ENCODE measurements at regions not wholly inside any gene's neighbourhood (a gene's known extent, or its start where the extent isn't known, plus 50 kb on each side); places are given as distances from the start of the nearest gene placed in this dataset.
"Not testable (repeated sequence)": the region's sequence is repeated elsewhere in the genome, so short reads cannot be mapped to it uniquely, and the experiment has no call there.

DNA sequence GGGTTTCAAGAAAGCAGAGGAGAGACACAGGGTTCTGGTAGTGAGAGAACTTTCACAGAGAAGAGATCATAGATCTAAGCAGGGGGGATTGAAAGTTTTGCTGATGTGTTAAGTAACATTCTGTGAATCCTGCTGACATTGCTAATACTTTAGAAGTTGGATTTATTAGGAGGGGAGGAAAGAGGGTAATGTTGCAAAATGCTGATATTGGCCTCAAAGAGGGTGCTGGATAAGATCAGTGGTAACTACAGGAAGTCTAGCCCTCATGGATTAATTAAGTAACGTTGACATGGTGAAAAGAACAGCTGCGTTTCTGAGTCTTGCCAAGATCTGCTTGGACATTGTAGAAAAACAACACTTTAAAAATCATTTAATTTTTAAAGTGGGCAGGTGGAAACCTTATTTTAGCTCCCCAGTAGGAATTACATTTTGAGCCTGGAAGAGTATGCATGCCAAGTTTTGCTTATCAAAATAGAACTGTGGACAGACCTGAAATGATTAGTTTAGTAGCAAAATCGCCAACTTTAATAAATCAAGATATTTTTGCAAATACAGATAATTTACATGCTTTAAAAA, 606.0 kb upstream of the HTR1E start:
- TF ChIP-seq, protein P1, sequence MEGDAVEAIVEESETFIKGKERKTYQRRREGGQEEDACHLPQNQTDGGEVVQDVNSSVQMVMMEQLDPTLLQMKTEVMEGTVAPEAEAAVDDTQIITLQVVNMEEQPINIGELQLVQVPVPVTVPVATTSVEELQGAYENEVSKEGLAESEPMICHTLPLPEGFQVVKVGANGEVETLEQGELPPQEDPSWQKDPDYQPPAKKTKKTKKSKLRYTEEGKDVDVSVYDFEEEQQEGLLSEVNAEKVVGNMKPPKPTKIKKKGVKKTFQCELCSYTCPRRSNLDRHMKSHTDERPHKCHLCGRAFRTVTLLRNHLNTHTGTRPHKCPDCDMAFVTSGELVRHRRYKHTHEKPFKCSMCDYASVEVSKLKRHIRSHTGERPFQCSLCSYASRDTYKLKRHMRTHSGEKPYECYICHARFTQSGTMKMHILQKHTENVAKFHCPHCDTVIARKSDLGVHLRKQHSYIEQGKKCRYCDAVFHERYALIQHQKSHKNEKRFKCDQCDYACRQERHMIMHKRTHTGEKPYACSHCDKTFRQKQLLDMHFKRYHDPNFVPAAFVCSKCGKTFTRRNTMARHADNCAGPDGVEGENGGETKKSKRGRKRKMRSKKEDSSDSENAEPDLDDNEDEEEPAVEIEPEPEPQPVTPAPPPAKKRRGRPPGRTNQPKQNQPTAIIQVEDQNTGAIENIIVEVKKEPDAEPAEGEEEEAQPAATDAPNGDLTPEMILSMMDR (conservative IDR thresholded peaks at IDR 0.05): no peak
- no peak for DNase-seq
- H3K27me3 Mint-ChIP-seq (ENCODE audit: insufficient read depth): no peaks in the 10 kb centered on the region
- H3K36me3 Mint-ChIP-seq (ENCODE audit: low read depth): no peaks in the 10 kb centered on the region
- H3K36me3 ChIP-seq (ENCODE audit: control insufficient read depth, insufficient read depth, low read length): no peaks in the 10 kb centered on the region
- 72 to 83% methylated on average over 1 to 3 of the region's 3 CpGs for WGBS, 2 experiments (ENCODE audit: insufficient coverage in 1 of 2, insufficient read length in 1 of 2)
- no peak overlapping the region for H3K27ac ChIP-seq (ENCODE audit: low read depth, low read length)
- peaks cover 5% of the 10 kb centered on the region for H3K4me1 ChIP-seq (ENCODE audit: control insufficient read depth, insufficient read depth, low read length)
- no peak overlapping the region for H3K4me3 ChIP-seq (ENCODE audit: low read length)
- no peak overlapping the region for H3K4me3 Mint-ChIP-seq
- H3K27ac Mint-ChIP-seq: no peak overlapping the region
- no peaks in the 10 kb centered on the region for H3K9me3 Mint-ChIP-seq
- no peaks in the 10 kb centered on the region for H3K9me3 ChIP-seq (ENCODE audit: control insufficient read depth, low read length)
- peaks cover 15% of the 10 kb centered on the region for H3K4me1 Mint-ChIP-seq
- H3K9ac ChIP-seq (ENCODE audit: extremely low read depth, low read length, poor library complexity, severe bottlenecking): no peak overlapping the region
- H3K27me3 ChIP-seq (ENCODE audit: control insufficient read depth, insufficient read depth, low read length, poor library complexity, severe bottlenecking): no peaks in the 10 kb centered on the region

DNA sequence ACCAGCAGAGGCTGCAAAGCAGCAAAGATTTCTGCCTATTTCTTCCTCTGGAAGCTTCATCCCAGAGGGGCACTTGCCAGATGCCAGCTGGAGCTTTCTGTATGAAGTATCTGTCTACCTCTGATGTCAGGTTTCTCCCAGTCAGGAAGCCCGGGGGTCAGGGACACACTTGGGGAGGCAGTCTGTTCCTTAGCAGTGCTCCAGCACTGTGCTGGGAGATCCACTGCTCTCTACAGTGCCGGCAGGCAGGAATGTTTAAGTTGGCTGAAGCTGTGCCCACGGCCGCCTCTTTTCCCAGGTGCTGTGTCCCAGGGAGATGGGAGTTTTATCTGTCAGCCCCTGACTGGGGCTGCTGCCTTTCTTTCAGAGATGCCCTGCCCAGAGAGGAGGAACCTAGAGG, 631.1 kb upstream of the HTR1E start:
- no peak overlapping the region for H3K27ac Mint-ChIP-seq
- Histone ChIP-seq H3K36me3 (ENCODE audit: control insufficient read depth, insufficient read depth, low read length) (no peaks in the 10 kb centered on the region), H3K27me3 (ENCODE audit: control insufficient read depth, insufficient read depth, low read length, poor library complexity, severe bottlenecking) (no peaks in the 10 kb centered on the region), H3K9ac (ENCODE audit: extremely low read depth, low read length, poor library complexity, severe bottlenecking) (no peak overlapping the region), H3K4me3 (ENCODE audit: low read length) (no peak overlapping the region), H3K27ac (ENCODE audit: low read depth, low read length) (no peak overlapping the region), H3K4me1 (ENCODE audit: control insufficient read depth, insufficient read depth, low read length) (no peaks in the 10 kb centered on the region), H3K9me3 (ENCODE audit: control insufficient read depth, low read length) (peaks cover 8% of the 10 kb centered on the region)
- 89 to 95% methylated on average over 4 of the region's 4 CpGs for WGBS, 2 experiments (ENCODE audit: insufficient coverage in 1 of 2, insufficient read length in 1 of 2)
- TF ChIP-seq, protein P1 (conservative IDR thresholded peaks at IDR 0.05): peak; percentile 41
- H3K9me3 Mint-ChIP-seq: peaks cover 13% of the 10 kb centered on the region
- no peaks in the 10 kb centered on the region for H3K4me1 Mint-ChIP-seq
- H3K36me3 Mint-ChIP-seq (ENCODE audit: low read depth): no peaks in the 10 kb centered on the region
- H3K4me3 Mint-ChIP-seq: no peak overlapping the region
- H3K27me3 Mint-ChIP-seq (ENCODE audit: insufficient read depth): no peaks in the 10 kb centered on the region
- DNase-seq: peak; percentile 45

DNA sequence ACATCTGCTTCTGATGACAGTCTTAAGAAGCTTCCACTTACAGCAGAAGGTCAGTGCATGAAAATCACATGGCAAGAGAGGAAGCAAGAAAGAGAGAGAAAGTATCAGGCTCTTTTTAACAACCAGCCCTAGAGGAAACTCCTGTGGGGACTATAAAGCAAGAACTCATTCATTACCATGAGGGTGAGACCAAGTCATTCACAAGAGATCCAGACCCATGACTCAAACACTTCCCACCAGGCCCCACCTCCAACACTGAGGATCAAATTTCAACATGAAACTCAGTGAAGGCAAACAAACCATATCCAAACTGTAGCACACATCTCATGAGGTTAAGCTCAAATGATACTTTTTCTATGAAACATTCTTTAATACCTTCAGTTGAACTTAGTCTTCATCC, 643.2 kb upstream of the SYNCRIP start:
- Mint-ChIP-seq H3K36me3 (ENCODE audit: low read depth) (peaks cover 2% of the 10 kb centered on the region), H3K27ac (no peak overlapping the region), H3K4me1 (no peaks in the 10 kb centered on the region), H3K4me3 (no peak overlapping the region), H3K9me3 (peaks cover 44% of the 10 kb centered on the region), H3K27me3 (ENCODE audit: insufficient read depth) (peaks cover 1% of the 10 kb centered on the region)
- TF ChIP-seq, protein P1 (conservative IDR thresholded peaks at IDR 0.05): no peak
- H3K9ac ChIP-seq (ENCODE audit: extremely low read depth, low read length, poor library complexity, severe bottlenecking): no peak overlapping the region
- DNase-seq: no peak
- H3K9me3 ChIP-seq (ENCODE audit: control insufficient read depth, low read length): peaks cover 12% of the 10 kb centered on the region
- no peaks in the 10 kb centered on the region for H3K4me1 ChIP-seq (ENCODE audit: control insufficient read depth, insufficient read depth, low read length)
- no peak overlapping the region for H3K27ac ChIP-seq (ENCODE audit: low read depth, low read length)
- H3K4me3 ChIP-seq (ENCODE audit: low read length): no peak overlapping the region
- H3K36me3 ChIP-seq (ENCODE audit: control insufficient read depth, insufficient read depth, low read length): no peaks in the 10 kb centered on the region
- no peaks in the 10 kb centered on the region for H3K27me3 ChIP-seq (ENCODE audit: control insufficient read depth, insufficient read depth, low read length, poor library complexity, severe bottlenecking)

DNA sequence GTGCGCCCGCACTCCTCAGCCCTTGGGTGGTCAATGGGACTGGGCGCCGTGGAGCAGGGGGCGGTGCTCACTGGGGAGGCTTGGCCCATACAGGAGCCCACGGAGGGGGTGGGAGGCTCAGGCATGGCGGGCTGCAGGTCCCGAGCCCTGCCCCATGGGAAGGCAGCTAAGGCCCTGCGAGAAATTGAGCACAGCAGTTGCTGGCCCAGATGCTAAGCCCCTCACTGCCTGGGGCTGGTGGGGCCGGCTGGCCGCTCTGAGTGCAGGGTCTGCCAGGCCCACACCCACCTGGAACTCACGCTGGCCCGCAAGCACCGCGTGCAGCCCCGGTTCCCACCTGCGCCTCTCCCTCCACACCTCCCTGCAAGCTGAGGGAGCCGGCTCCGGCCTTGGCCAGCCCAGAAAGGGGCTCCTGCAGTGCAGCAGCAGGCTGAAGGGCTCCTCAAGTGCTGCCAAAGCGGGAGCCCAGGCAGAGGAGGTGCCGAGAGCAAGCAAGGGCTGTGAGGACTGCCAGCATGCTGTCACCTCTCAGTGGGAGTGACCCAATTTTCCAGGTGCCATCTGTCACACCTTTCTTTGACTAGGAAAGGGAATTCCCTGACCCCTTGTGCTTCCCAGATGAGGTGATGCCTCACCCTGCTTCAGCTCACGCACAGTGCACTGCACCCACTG, 642.3 kb upstream of the SYNCRIP start:
- H3K27me3 Mint-ChIP-seq (ENCODE audit: insufficient read depth); H3K36me3 Mint-ChIP-seq (ENCODE audit: low read depth); H3K4me1 ChIP-seq (ENCODE audit: control insufficient read depth, insufficient read depth, low read length); DNase-seq; H3K27ac ChIP-seq (ENCODE audit: low read depth, low read length); H3K4me3 Mint-ChIP-seq; H3K4me3 ChIP-seq (ENCODE audit: low read length); H3K4me1 Mint-ChIP-seq; H3K9ac ChIP-seq (ENCODE audit: extremely low read depth, low read length, poor library complexity, severe bottlenecking); H3K27ac Mint-ChIP-seq; H3K27me3 ChIP-seq (ENCODE audit: control insufficient read depth, insufficient read depth, low read length, poor library complexity, severe bottlenecking); H3K36me3 ChIP-seq (ENCODE audit: control insufficient read depth, insufficient read depth, low read length): not testable (repeated sequence)
- H3K9me3 ChIP-seq (ENCODE audit: control insufficient read depth, low read length): peaks cover 12% of the 10 kb centered on the region
- WGBS, 2 experiments (ENCODE audit: insufficient coverage in 1 of 2, insufficient read length in 1 of 2): 92 to 96% methylated on average over 8 to 22 of the region's 22 CpGs
- peaks cover 52% of the 10 kb centered on the region for H3K9me3 Mint-ChIP-seq

DNA sequence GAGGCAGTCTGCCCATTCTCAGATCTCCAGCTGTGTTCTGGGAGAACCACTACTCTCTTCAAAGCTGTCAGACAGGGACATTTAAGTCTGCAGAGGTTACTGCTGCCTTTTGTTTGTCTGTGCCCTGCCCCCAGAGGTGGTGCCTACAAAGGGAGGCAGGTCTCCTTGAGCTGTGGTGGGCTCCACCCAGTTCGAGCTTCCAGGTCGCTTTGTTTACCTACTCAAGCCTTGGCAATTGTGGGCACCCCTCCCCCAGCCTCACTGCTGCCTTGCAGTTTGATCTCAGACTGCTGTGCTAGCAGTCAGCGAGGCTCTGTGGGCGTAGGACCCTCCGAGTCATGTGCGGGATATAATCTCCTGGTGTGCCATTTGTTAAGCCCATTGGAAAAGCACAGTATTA, 640.9 kb upstream of the SYNCRIP start:
- H3K9ac ChIP-seq (ENCODE audit: extremely low read depth, low read length, poor library complexity, severe bottlenecking); DNase-seq; H3K27ac Mint-ChIP-seq; H3K4me1 Mint-ChIP-seq; H3K4me3 ChIP-seq (ENCODE audit: low read length); H3K27me3 Mint-ChIP-seq (ENCODE audit: insufficient read depth); H3K4me1 ChIP-seq (ENCODE audit: control insufficient read depth, insufficient read depth, low read length); H3K36me3 Mint-ChIP-seq (ENCODE audit: low read depth); H3K36me3 ChIP-seq (ENCODE audit: control insufficient read depth, insufficient read depth, low read length); H3K27ac ChIP-seq (ENCODE audit: low read depth, low read length); H3K27me3 ChIP-seq (ENCODE audit: control insufficient read depth, insufficient read depth, low read length, poor library complexity, severe bottlenecking); H3K4me3 Mint-ChIP-seq: not testable (repeated sequence)
- WGBS, 2 experiments (ENCODE audit: insufficient coverage in 1 of 2, insufficient read length in 1 of 2): 83 to 100% methylated on average over 4 to 6 of the region's 6 CpGs
- peaks cover 58% of the 10 kb centered on the region for H3K9me3 Mint-ChIP-seq
- H3K9me3 ChIP-seq (ENCODE audit: control insufficient read depth, low read length): peaks cover 12% of the 10 kb centered on the region

All from endodermal cell (in vitro differentiated cells).